Colonic mucosa (tissue), 4 donors: ENCODE measurements at regions not wholly inside any gene's neighbourhood (a gene's known extent, or its start where the extent isn't known, plus 50 kb on each side); places are given as distances from the start of the nearest gene placed in this dataset.

ENCODE experiments used
- DNase-seq: peaks from one replicate; pipeline ENCODE4 v3.0.0-alpha.2; 2020
- H3K27ac ChIP-seq: fragments of 200-600 bp; one replicate; pipeline ENCODE4 v1.8.0; 2021
- H3K27me3 ChIP-seq: fragments of 200-600 bp; one replicate; pipeline ENCODE4 v1.8.0; 2021
- H3K36me3 ChIP-seq: fragments of 200-600 bp; one replicate; pipeline ENCODE4 v1.8.0; 2021
- H3K4me1 ChIP-seq: fragments of 200-600 bp; one replicate; pipeline ENCODE4 v1.8.0; 2021; ENCODE audit warnings: mild to moderate bottlenecking
- H3K4me3 ChIP-seq: fragments of 200-600 bp; one replicate; pipeline ENCODE4 v1.8.0; 2021
- H3K9ac ChIP-seq, 2 donors: one replicate each; pipeline ENCODE4 v1.7.0; 2013; ENCODE audit warnings: control low read depth in 2 of 2, low read depth in 2 of 2, low read length in 2 of 2
- H3K9me3 ChIP-seq: fragments of 200-600 bp; one replicate; pipeline ENCODE4 v1.8.0; 2021
- intact Hi-C: fragments of 100-400 bp; cut with DNase I; formaldehyde crosslinking; loops from one replicate; pipeline ENCODE4 v1.14.1; 2022
- TF ChIP-seq, protein P1 (sequence below): fragments of 200-600 bp; IDR thresholded peaks from one replicate; pipeline ENCODE4 v1.8.0; 2022; ENCODE audit warnings: antibody characterized with exemption, mild to moderate bottlenecking
- donor health status: healthy.
- donor health status: DM: no; HTN: no; CAD: no.
- donor health status: DM: no; HTN: no; CAD: no.

DNA sequence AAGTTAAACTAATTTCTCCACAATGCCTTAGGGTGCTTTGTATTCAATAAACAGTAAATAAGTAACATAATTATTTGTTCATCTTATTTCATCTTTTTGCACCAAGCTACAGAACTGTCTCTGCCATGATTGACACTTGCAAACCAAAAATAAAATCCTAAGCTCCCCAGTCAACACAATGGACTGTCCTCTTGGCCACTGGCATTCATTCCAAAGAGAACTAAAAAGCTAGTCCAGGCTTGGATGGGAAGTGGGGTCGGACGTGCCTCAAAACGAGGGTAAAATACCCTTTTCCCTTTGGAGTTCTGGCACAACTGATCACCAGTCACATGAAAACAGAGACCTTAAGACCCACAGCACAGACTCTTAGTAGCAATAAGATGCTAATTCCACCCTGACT lies 66.4 kb upstream of the THBS2 start:
- TF ChIP-seq, protein P1, sequence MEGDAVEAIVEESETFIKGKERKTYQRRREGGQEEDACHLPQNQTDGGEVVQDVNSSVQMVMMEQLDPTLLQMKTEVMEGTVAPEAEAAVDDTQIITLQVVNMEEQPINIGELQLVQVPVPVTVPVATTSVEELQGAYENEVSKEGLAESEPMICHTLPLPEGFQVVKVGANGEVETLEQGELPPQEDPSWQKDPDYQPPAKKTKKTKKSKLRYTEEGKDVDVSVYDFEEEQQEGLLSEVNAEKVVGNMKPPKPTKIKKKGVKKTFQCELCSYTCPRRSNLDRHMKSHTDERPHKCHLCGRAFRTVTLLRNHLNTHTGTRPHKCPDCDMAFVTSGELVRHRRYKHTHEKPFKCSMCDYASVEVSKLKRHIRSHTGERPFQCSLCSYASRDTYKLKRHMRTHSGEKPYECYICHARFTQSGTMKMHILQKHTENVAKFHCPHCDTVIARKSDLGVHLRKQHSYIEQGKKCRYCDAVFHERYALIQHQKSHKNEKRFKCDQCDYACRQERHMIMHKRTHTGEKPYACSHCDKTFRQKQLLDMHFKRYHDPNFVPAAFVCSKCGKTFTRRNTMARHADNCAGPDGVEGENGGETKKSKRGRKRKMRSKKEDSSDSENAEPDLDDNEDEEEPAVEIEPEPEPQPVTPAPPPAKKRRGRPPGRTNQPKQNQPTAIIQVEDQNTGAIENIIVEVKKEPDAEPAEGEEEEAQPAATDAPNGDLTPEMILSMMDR, result no peak
- no peaks in the 10 kb centered on the region for H3K4me1 ChIP-seq
- H3K9ac ChIP-seq, result no peak overlapping the region
- H3K27ac ChIP-seq, result no peak overlapping the region
- DNase-seq, result no peak
- H3K4me3 ChIP-seq, result no peak overlapping the region
- no peaks in the 10 kb centered on the region for H3K36me3 ChIP-seq
- no peaks in the 10 kb centered on the region for H3K27me3 ChIP-seq
- intact Hi-C loops, result no loop called here
- no peaks in the 10 kb centered on the region for H3K9me3 ChIP-seq

DNA sequence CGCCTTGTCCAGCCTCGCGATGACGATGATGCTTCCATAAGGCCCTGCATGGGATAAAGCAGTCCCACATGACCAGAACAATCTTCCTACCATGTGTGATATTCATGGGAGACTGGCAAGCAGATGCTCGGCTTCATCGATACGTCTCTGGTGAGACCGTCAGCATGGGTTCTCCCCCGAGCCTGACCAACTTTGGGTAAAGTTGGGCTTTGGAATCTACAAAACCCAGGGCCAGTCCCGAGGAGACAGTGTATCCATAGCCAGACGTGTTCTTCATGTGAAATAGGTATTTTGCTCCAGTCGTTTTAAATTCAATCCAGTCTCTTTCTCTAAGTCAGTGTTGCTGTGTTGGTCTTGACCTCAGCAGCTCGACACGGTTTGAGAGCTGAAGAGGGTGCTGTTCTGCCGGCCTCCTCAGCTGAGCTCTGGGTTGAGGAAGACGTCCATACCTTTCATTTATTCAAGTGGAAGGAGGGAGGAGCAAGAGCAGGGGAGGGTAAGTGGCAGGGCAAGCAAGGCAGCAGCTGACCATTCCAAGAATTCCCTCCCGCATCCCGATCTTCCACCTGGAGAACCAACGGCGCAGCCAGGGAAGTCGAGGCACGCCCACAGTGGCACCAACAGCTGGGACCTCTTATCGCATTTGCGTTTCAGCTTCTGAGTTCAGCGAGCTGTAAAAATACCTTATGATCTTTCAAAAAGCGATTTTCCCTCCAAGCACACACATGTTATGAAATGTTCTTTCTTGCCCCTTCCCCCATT lies 64.0 kb upstream of the THBS2 start:
- Histone ChIP-seq H3K36me3 (no peaks in the 10 kb centered on the region), H3K9ac (no peak overlapping the region), H3K27ac (no peak overlapping the region), H3K4me1 (no peaks in the 10 kb centered on the region), H3K27me3 (no peaks in the 10 kb centered on the region), H3K9me3 (no peaks in the 10 kb centered on the region), H3K4me3 (no peak overlapping the region)
- TF ChIP-seq, protein P1, result no peak
- intact Hi-C loops, result no loop called here
- DNase-seq, result no peak

DNA sequence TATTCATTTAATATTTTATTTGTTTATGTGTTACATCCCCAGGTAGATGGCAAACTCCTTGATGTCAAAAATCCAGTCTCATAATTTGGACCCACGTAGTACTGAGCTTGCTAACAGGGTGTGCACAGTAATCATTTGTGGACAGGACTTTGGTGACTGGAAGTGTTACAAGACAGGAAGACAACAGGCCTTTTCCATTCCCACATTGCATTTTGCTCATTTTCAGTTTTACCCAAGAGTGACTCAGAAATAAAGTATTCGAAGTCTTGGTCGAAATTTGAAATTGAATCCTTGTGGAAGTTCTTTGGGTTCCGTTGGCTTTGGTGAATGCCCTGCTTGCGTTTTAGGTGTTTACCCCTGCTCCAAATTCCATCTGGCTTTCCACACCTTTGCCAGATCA lies 63.0 kb upstream of the THBS2 start:
- intact Hi-C loops, result no loop called here
- Histone ChIP-seq H3K27ac (no peak overlapping the region), H3K9me3 (no peaks in the 10 kb centered on the region), H3K36me3 (no peaks in the 10 kb centered on the region), H3K27me3 (no peaks in the 10 kb centered on the region), H3K9ac (no peak overlapping the region), H3K4me3 (no peak overlapping the region), H3K4me1 (no peaks in the 10 kb centered on the region)
- no peak for DNase-seq
- TF ChIP-seq, protein P1, result no peak

DNA sequence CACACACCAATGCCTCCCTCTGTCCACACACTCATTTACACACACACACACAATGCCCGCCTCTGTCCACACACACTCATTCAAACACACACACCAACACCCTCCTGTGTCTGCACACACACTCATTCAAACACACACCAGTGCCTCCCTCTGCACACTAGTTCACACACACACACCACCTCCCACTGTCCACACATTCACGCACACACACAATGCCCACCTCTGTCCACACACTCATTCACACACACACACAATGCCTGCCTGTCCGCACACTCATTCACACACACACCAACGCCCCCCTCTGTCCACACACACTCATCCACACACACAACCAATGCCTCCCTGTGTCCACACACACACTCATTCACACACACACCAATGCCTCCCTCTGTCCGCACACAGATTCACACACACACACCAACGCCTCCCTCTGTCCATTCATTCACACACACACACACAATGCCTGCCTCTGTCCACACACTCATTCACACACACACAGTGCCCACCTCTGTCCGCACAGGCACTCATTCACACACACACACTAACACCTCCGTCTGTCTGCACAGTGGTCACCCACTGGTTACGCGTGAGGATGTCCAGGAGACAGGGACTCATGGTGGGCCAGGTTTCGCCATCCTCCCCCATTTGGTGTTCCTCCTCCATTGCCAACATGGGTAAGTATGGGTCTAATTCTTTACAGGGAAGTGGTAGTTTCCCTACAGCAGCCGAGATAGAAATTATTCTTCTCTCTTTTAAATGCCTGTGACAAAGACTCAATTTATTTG lies 62.4 kb upstream of the THBS2 start:
- DNase-seq, result no peak
- no peak overlapping the region for H3K9ac ChIP-seq
- no peaks in the 10 kb centered on the region for H3K27me3 ChIP-seq
- H3K4me3 ChIP-seq, result no peak overlapping the region
- no peaks in the 10 kb centered on the region for H3K4me1 ChIP-seq
- intact Hi-C loops, result no loop called here
- no peak overlapping the region for H3K27ac ChIP-seq
- no peaks in the 10 kb centered on the region for H3K36me3 ChIP-seq
- no peaks in the 10 kb centered on the region for H3K9me3 ChIP-seq
- TF ChIP-seq, protein P1, result no peak

DNA sequence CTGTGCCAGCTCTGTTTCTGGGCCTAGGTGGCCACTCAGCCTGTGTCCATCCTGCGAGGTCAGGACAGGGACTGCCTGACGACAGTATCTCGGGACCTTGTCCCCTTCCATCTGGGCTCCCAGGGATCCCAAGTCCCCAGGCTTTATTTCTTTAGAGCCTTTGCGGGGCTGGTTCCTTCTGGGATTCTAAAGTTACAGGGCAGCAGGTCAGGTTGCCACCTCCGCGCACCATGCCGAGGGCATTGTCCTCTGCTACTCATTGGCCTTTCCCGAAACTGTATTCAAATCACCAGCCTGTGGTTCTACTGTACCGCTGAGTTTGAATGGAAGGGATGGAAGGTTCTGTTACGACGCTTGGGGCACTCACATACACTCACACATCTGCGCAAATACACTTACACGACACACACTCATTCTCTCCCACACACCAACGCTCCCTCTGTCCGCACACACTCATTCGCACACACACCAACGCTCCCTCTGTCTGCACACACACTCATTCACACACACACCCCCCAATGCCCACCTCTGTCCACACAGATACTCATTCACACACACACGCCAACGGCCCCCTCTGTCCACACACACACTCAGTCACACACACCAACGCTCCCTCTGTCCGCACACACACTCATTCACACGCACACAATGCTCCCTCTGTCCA lies 59.8 kb upstream of the THBS2 start:
- Histone ChIP-seq H3K27ac (no peak overlapping the region), H3K9me3 (no peaks in the 10 kb centered on the region), H3K4me3 (no peak overlapping the region), H3K9ac (no peak overlapping the region), H3K27me3 (no peaks in the 10 kb centered on the region), H3K36me3 (no peaks in the 10 kb centered on the region), H3K4me1 (no peaks in the 10 kb centered on the region)
- TF ChIP-seq, protein P1, result no peak
- intact Hi-C loops, result no loop called here
- DNase-seq, result no peak
